Activated T-cell treated with anti-CD3 and anti-CD28 coated beads, Interleukin-2, amount 50 U/mL, for 1 hour (primary cell): ENCODE measurements at regions not wholly inside any gene's neighbourhood (a gene's known extent, or its start where the extent isn't known, plus 50 kb on each side); places are given as distances from the start of the nearest gene placed in this dataset.
"Not testable (repeated sequence)": the region's sequence is repeated elsewhere in the genome, so short reads cannot be mapped to it uniquely, and the experiment has no call there.

ENCODE experiments used
- DNase-seq: peaks from one replicate; pipeline ENCODE4 v3.0.0-alpha.2; 2020

DNA sequence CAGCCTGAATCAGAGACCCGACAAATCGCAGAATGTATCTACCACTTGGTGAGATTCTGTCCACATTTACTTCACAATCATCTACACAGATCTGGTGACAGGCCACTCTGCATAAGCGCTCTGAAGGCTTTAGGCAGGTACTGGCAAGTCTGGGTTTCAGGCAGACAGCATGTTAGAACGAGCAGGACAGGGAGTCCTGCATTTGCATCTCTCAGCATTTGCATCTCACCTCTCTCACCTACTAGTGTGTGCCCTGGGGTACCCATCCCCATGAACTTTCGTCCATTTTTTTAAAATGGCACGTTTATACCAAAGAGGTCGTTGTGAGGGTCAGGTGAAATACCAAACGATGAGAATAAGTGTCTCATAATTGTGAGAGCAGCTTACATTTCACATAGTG lies 108.2 kb downstream of the SPATA31A1 start:
- DNase-seq = not testable (repeated sequence)

DNA sequence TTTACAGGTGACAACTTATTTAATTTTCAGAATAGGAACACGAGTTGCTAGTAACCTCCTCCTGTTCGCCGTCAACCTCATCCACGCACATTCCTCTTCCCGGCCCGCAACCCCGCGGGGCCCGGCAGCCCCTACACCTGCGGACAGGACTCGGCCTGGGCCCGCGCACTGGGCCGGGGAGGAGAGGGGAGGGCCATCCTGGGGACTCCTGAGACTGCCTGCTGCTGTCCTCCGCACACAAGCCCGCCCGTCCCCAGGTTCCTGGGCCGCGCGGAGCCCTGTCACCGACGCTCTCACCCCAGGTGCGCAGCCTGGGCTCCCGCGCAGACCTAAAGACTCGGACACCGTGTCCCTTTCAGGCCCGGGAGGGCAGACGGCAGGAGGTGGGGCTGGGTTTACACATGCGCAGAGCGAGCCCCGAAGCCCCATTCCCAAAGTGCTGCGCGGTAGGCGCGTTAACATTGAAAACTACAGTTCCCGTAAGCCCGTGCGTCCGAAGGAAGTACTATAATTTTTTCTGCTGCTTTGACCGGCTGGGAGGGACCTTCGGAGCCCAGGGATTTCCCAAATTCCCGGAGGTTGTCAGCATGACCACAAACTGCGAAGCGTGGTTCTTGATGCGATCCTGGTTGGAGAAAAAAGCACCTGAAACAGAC lies 108.8 kb downstream of the SPATA31A1 start:
- DNase-seq = peak; percentile 69

DNA sequence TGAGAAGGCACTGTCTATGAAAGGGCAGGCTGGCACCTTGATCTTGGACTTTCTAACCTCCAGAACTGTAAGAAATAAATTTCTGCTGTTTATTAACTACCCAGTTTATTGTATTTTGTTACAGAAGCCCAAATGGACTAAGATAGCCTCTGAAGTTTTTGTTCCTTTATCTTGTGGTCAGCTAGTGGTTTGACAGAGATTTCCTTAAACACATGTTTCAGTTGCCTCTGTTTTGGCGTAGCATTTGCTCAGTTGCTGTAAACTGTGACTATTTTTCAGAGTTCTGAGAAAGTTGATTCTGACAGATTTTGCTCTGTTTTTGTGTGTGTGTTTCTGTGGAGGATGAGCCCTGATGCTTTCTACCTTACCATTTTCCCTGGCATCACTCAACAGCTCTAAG lies 119.0 kb downstream of the SPATA31A1 start:
- not testable (repeated sequence) for DNase-seq

DNA sequence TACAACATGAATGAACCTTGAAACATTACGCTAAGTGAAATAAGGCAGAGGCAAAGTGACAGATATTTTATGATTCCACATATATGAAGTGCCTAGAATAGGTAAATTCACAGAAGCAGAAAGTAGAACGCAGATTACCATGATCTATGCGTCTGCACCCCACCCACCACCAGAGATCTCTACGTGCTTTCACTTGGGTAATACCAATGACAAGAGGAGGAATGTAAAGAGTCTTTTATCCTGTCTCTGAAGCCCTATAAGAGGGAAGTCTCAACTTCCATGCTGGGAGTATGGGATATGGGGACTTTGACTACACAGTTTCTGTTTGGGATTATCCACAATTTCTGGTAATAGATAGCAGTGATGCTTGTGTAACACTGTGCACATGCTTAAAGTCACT lies 127.6 kb downstream of the SPATA31A1 start:
- not testable (repeated sequence) for DNase-seq

DNA sequence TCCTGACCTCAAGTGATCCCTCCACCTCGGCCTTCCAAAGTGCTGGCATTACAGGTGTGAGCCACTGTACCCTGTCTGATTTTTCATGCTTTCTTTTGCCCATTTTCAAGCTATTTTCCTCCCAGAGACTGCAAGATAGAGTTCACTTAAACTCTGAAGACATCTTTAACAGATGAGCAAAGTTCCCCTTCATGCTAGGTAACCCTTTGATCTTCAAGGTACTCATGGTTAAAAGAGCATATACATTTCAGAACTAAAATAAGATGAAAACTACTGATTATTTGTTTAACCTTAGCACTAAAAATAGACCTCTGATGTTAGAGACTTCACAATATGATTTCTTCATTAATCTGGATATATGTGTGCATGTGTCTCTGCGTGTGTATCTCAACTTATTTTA lies 128.4 kb downstream of the SPATA31A1 start:
- not testable (repeated sequence) for DNase-seq

DNA sequence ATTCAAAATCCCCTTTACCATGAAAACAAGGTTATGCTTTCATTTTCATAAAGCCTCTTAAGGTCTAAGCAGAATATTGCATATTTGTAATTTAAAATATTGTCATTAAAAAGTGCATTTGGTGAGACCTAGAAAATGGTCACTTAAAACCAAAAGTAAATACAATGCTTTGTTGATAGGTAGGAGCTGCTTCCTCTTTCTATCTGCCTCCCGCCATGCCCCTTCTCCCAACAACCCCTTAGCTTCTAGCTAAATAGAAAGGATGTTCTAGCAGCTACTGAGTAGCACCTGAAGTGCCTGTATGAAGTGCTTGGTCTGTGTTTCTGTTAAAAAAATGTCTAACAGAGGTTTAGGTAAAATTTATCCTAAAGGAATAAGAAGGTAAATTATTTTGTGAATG lies 128.8 kb downstream of the SPATA31A1 start:
- DNase-seq = not testable (repeated sequence)

DNA sequence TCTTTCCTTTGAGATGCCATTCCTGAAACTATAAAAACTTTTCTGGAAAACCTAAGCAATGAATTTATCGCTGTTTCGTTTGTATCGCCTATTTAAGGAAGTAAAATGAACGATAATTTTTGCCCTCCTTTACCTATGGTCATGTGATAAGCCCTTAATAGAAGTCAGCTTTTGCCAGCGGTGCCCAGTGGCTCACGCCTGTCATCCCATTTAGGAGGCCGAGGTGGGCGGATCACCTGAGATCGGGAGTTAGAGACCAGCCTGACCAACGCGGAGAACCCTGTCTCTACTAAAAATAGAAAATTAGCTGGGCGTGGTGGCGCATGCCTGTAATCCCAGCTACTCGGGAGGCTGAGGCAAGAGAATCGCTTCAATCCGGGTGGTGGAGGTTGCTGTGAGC lies 132.0 kb downstream of the SPATA31A1 start:
- not testable (repeated sequence) for DNase-seq

DNA sequence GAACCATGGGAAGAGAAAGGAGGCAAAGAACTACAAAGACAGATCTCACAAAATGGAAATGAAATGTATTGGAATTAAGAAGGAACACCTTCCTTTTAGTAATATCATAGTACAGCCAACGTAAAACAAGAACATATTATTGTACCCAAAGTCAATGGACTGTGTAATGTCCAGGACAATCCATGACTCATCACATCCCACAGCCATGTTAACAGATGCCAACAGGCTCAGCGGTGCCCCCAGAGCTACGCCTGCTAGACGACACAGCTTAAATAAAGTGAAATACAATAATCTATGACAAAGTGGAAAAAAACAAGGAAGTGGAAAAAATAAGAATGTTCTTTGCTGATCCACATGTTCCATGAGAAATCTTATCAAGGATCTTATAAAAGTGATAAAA lies 140.8 kb downstream of the SPATA31A1 start:
- not testable (repeated sequence) for DNase-seq

DNA sequence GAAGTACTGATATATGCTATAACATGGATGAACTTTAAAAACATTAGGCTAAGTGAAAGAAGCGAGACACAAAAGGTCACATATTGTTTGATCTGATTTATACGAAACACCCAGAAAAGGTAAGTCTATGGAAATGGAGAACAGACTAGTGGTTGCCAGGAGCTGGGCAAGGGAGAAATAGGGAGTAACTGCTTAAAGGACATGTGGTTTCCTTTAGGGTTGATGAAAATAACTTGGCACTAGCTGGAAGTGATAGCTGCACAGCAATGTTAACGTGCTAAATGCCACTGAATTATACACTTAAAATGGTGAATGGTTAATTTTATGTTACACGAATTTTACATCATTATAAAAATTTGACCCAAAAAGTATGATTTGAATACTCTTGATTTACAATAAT lies 147.7 kb downstream of the SPATA31A1 start:
- not testable (repeated sequence) for DNase-seq

DNA sequence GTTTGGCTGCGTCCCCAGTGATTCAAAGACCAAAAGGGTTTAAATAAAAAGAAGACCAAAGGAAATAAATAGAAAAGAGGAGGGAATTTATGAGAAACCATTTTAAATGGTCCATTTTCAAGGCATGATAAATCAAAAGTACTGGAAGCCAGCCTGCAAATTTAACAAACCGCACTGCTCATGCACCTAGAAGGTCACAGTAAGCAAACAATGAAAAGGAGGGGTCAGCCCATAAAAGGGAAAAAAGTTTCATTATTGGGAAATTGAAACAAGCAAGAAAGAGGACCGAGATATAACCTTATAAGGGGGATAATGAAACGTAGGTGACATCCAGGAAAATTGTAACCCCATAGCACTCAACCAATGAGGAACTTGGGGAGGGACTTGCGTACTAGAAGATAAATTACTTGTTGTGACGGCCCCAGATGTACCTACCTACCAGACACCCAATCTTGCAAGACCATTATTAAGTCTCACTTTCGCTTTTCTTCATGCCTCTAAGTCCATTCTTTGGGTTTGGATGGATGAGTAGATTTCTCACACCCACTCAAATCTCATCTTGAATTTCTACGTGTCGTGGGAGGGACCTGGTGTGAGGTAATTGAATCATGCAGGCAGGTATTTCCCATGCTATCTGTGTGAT lies 172.0 kb downstream of the SPATA31A1 start:
- DNase-seq = not testable (repeated sequence)

DNA sequence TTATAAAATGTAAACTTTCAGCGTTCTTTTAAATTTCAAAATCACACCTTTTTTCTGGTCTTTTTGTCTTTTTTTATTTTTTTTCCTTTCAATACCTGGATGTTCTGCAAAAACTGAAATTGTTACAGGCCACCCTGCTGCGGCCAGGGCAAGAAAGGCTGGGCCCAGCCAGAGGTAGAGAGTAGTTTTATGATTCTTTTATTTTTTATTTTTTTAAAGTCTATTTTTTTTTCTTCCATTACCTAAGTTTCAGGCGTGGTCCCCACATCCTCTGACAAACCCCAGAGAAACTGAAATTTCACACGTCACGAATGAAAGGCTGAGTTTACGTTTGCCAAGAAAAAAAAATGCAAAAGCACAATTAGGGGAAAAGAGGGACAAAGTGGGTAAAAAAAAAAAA lies 177.1 kb downstream of the SPATA31A1 start:
- not testable (repeated sequence) for DNase-seq

DNA sequence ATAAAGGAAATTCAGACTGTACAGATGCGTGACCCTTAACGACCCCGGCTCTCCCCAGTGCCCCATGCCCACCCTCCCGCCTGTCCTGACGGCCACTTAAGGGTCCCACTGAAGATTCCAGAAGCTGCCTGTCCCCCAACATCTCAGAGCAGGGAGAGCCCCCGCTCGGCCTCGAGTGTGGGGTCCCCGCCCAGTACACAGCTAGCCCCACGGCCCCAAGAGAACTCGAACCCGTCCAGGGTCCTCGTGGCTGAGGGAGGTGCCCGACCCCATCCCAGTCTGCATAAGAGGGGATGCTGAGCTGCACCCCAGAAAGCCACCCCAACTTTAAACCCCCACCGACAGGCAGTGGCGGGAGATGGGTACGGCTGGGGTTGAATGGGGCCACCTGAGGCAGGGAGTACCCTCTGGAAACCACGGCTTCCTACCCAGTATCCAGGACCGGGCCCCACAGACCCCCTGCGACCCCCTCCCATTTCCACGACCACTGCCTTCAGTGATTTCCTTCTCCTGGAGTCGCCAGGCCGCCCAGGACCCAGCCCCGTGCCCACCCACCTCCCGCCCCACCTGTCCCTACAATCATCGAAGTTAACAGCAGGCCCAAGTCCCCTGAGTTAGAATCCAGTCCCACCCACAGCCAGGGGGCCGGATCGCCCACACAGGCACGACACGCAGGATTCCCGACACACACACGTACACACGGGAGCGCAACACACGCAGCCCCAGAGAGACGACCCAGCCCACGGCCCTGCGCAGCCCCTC lies 177.7 kb downstream of the SPATA31A1 start:
- DNase-seq = not testable (repeated sequence)

DNA sequence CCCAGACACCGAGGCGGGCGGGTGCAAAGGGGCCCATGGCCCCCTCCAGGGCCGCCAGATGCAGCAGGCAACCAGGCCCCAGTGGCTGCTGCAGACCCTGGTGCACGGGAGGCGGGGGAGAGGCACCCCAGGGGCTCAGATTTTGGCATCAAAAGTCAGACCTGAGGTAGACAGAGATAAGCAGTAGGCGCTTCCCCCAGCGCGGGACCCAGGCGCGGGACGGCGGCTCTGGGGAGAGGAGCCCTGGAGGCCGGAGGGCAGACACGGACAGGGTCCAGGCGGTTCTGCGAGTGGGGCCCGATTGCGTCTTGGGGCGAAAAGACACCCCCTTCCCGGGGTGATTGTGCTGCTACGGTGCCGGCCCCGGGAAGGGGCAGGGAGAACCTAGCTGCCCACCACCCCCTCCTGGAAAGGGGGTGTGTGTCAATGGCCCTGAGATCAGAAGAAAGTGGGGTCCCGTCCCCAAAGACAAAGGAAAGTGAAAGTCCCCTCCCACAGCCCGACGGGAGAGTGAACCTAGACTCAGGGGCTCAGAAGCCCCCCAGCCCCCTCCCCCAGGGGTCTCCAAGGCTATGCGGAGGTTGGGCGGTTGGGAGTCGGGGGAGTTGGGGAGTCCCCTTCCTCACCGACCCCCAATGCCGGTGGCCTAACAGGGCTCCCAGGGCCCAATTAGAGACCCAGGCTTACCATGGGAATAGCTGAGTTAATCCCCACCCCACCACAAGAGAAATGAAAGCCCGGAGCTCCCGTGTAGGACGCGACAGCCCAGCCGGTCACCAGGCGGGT lies 178.5 kb downstream of the SPATA31A1 start:
- DNase-seq = not testable (repeated sequence)

DNA sequence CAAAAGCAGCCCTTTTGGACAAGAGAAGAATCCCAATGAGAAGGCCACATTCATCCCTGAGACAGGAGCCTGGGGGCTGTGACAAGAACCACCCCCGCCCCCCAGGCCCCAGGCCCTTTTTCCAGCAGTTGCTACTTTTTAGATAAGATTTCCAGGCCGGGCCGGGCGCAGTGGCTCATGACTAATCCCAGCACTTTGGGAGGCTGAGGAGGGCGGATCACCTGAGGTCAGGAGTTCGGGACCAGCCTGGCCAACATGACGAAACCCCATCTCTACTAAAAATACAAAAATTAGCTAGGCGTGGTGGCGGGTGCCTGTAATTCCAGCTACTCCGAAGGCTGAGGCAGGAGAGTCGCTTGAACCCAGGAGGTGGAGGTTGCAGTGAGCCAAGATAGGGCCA lies 179.4 kb downstream of the SPATA31A1 start:
- not testable (repeated sequence) for DNase-seq

DNA sequence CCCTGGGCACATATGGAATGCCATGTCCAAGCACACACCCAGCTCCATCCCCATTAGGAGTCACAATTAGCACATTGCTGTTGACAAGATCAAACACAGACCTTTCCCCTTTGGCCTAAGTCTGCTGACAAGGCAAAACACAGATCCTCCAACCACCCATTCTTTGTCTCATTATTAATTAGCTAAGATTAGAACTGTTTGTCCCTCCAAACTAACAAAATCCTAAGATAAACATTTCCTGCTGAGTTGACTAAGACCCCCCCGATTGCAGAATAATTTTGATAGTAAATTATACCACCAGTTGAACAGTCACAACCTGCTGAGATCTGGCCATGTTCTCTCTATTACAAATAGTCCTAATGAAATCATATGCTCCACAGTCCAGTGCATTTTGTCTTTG lies 186.7 kb downstream of the SPATA31A1 start:
- DNase-seq = not testable (repeated sequence)

DNA sequence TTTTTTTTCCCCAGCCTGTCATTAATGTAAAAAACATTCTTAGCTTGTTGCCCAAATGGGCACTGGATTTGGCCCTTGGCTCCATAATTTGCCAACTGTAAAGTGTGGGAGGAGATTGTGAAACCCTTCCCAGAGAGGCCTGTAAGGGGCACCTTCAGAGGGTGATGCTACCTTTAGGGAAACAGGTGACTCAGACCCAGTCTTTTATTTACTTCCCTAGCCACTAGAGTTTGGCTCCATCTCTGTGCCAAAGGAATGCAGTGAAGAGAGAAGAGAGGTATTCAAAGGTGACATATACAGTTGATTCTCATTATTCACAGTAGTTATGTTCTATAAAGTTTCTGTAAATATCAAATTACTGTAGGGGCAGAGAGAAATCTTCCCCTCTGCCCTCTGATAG lies 189.6 kb downstream of the SPATA31A1 start:
- DNase-seq = not testable (repeated sequence)

DNA sequence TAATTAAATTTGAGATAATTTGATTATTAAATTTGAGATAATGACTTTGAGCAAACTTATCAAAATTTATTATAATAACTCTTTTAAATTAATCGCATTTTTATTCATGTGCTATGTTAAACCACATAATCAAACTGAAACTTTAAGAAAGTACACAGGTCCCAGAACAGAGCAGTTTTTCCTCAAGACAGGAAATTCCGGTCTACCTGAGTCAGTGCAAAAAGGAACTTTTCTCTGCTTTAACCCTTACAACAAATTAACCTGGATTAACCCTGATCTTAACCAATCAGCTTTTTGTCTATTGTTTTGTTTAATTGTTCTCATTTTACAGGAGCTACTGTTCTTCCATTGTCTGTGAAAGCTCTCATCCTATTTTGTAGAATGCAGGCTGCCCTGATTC lies 195.1 kb downstream of the SPATA31A1 start:
- DNase-seq = not testable (repeated sequence)

DNA sequence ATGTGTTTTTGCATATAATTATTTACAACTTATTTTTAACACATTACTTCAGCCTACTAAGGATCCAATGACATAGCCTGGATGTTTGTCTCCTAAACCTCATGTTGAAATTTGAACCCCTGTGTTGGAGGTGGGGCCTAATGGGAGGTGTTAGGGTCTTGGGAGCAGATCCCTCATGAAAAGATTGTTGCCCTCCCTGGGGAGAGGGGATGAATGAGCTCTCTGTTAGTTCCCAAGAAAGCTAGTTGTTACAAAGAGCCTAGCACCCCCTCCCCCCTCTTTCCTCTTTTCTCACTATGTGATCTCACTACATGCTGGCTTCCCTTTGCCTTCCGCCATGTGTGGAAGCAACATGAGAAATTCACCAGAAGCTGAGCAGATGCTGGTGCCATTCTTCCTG lies 196.1 kb downstream of the SPATA31A1 start:
- not testable (repeated sequence) for DNase-seq

DNA sequence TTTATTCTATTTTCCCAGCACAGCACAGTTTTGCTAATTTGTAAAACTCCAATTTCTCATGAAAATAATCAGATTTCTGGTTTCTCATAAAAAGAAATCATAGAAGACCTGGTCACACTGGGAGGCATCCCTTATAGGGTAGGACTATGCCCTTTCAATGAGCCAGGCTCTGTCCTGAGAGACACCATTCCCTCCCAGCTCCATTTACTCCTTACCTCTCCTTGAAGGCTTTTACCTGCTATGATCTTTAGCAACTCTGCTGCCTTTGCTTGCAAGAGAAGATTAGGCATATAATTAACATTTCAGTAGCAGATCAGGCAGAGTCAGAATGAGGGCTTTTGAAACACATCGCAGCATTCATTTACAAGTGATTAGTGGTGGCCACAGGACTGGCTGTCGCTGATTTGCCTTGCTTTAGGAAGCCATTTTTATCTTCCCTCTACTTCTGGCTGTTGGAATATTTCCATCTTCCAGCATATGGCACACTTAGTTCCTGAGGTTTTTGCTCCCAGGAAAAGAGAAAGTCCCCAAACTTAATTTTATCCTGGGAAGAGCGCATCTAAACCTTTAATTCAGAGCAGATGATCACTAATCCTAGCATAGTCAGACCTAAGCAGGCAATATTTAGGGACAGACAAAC lies 196.9 kb downstream of the SPATA31A1 start:
- DNase-seq = not testable (repeated sequence)

DNA sequence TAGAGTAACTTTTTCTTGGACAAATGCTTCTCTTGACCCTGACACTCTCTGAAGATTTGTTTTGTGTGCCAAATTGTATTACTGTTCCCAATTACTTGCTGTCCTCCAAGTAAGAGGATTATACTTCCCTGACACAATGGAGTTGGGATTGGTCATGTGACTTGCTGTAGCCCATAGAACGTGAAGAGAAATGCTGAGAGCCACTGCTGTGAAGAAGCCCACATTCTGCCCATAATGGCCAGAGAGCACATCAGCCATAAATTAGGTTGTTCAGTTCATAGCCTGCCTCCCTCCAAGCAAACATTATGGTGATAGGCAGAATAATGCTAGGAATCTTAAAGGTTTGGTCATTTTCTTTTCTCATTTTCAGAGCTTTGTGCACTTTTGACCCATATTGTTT lies 198.9 kb downstream of the SPATA31A1 start:
- DNase-seq = not testable (repeated sequence)

DNA sequence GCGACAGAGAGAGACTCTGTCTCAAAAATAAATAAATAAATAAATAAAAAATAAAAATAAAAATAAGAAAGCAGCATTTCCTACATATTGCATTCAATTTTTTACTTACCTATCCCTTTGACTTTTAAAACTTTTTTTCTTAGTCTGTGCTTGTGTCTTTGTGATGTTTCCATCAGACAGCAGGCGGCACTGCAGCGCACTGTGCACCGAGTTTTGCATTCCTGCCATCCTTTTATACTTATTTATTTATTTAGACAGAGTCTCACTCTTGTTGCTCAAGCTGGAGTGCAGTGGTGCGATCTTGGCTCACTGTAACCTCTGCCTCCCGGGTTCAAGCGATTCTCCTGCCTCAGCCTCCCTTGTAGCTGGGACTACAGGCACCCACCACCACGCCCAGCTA lies 203.9 kb downstream of the SPATA31A1 start:
- peak; percentile 30 for DNase-seq

DNA sequence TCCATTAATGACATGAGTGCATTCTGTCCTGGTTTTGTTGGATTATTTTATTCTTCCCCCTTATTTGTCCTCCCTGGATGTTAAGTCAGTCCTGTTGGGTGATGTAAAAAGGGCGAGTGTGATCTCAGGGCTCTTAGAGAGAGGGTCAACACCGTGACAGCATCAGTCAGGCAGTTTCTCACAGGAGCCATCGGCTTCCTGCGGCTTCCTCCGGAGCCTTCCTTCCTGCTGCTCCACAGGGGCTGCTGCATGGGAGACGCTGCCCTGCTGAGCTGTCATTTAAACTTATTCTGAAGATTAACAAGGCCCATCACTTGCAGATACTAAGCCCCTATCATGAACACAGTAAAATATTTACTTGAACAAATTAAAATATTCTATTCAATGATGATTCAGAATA lies 211.3 kb downstream of the SPATA31A1 start:
- not testable (repeated sequence) for DNase-seq
